GM12872 (cell line): ENCODE measurements at regions not wholly inside any gene's neighbourhood (a gene's known extent, or its start where the extent isn't known, plus 50 kb on each side); places are given as distances from the start of the nearest gene placed in this dataset.

ENCODE experiments used
- TF ChIP-seq, protein P1 (sequence below): IDR thresholded peaks from 3 replicates; pipeline ENCODE4 v1.5.1; 2011; ENCODE audit warnings: low read depth, mild to moderate bottlenecking, low read length, moderate library complexity; ENCODE audit not compliant: insufficient read depth

DNA sequence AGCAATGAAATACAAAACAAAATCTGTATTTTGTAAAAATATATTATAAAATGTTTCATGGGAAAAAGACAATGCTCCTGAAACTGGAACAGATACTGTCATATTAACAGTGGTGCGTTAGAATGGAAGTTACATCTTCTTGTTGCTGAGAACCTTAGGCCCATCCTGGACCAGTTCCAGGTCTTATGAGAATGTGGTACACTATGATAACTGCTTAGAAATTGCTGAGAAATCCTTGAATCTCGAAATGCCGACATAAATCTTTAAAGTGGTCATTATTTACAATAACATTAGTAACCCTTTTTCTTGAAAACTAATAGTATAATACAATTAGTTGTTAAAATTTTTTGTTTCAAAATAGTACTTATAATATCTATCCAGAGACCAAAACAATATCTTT, 747.9 kb upstream of the NCAM2 start:
- TF ChIP-seq, protein P1, sequence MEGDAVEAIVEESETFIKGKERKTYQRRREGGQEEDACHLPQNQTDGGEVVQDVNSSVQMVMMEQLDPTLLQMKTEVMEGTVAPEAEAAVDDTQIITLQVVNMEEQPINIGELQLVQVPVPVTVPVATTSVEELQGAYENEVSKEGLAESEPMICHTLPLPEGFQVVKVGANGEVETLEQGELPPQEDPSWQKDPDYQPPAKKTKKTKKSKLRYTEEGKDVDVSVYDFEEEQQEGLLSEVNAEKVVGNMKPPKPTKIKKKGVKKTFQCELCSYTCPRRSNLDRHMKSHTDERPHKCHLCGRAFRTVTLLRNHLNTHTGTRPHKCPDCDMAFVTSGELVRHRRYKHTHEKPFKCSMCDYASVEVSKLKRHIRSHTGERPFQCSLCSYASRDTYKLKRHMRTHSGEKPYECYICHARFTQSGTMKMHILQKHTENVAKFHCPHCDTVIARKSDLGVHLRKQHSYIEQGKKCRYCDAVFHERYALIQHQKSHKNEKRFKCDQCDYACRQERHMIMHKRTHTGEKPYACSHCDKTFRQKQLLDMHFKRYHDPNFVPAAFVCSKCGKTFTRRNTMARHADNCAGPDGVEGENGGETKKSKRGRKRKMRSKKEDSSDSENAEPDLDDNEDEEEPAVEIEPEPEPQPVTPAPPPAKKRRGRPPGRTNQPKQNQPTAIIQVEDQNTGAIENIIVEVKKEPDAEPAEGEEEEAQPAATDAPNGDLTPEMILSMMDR = no peak

DNA sequence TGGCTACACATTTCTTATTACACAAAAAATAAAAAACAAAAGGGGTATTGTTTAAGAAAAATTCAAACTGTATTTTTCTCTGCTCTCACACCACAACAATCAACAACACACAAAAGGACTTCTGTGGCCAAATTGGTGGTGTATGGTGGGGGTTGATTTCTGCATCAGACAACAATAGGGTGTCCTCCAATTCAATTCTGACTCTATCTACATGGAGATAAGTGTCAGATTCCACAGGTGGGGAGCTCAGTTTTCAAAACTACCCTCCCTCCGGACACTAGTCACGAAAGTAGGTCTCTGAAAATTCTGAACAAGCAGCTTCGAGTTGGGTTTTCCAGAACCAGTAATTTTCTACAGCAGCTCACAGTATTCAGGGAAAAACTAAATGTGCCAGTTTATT, 744.9 kb upstream of the NCAM2 start:
- TF ChIP-seq, protein P1 = no peak

DNA sequence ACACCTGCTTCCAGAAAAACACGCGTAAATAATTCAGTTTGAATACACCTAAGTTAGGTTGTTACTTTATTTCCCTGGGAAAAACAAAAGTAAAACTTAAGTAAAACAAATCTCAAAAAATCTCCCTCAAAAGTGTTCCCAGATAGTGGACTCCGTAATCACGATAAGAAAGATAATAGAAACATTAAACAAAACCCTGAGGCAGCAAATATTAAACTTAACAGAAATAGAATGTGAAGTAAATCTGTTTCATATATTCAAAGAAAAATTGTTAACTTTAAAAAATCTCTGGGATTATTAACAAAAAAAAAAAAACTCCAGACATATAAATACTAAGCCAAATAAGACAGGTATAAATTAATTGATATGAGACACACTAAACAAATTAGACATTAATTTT, 743.2 kb upstream of the NCAM2 start:
- TF ChIP-seq, protein P1 = no peak

DNA sequence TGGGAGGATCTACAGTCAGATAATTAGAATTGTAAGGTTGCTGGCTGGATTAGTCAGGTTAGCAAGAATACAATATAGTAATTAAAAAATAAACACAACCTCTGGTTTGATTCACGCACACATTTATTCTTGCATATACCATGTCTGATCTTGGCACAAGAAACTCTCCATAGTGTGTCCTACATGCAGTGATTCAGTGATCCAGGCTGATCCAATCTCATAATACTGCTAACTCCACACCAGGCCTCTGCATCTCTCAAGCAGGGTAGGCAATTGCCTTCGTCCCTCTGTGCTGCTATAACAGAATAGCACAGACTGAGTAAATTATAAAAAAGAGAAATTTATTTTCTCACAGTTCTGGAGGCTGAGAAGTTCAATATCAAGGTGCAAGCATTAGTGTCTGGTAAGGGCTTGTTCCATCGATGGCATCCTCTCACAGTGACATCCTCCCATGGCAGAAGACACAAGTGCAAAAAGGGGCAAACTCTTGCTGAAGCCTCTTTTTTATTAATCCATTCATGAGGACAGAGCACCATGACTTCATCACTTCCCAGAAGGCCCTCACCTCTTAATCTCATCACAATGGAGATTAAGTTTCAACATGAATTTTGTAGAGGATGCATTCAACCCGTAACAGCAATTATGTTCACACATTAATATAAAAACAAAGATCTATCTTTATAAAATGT, 741.0 kb upstream of the NCAM2 start:
- TF ChIP-seq, protein P1 = no peak

DNA sequence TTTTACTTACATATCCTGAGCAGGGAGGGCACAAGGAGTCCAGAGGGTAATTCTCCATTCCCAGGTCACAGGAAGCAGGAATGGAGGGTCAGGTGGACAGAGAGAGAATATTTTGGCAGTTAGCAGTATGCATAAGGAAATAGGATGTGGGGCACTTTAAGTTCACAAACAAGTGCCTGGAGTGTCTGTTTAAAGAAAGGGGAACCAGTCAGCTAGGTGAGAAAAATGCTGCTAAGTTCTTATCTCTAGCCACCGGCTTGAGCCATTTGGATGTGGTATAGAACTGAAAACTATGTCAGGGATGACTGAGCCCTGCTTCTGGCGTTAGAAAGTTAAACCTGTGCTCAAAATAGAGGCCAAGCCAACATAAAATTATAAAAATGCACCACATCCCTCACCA, 739.7 kb upstream of the NCAM2 start:
- TF ChIP-seq, protein P1 = no peak

DNA sequence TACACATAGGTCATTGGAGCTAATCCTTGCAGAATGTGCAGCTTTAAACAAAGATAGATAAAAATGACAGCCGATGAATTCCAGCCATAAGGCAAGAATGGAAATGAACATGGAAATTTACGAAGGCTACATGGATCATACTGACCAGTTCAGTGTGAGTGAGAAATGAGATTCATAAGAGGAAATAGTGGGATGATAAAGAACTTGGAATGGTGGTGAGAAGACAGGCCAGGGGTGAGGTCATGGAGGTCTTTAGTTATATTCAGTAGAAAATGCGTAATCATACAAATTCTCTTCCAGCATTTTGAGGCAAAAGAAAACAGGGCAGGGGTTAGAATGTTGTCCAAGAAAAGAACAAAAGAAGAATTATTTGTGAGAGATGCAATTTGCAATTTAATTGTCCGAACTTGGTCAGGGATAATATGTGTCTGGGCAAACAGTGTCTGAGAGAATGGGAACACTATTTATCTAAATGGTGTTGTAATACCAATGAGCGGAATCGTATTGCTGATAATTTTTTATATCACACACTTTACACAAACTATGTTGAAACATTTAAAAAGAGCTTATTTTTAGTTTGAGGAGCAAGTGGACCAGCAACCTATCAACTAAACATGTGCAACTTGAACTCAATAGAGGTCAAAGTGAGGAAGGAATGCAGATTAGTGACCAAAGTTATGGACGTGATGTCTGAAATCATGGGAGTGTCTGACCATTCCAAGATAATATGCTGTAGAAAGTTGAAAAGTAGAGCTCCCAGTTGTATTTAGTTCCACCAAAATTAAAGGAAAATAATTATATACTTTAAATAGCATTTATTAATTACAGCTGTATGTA, 739.0 kb upstream of the NCAM2 start:
- TF ChIP-seq, protein P1 = no peak

DNA sequence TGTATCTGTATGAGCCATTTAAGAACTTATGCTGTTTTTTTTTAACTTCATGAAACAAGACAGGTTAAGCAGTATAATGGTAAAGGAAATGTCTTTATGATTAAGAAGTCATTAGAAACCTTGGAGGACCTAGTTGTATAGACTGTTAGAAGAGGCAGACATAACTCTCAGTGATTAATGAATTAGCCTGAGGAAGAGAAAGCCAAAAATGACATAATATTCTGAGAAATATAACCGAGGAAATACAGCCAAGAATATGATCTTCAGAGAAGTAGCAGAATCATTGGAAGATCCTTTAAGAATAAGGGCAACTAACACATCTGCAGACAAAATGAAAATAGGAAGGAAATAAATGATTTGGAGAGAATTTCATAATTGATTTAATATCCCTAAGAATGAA, 738.1 kb upstream of the NCAM2 start:
- TF ChIP-seq, protein P1 = no peak
